ENCODE measurements at regions not wholly inside any gene's neighbourhood (a gene's known extent, or its start where the extent isn't known, plus 50 kb on each side); places are given as distances from the start of the nearest gene placed in this dataset.

DNA sequence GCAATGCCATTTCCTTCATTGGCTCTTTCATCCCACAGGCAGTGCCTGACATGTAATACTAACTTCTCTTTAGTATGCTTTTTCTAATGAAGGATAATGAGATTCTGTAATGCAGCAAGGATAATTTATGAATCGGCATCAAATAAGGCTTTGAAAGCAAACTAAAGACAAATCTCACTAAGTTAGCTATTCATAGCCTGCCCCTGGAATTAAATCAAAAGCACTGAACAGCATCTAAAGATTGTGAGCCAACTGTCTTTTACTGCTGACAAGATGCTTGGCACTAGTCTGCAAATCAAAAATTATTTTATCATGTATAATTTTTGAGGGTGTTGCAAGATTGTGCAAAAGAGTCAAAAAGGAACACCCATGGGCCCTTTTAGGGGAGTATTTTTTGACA lies 265.0 kb downstream of the CASP12 start:
- no peak overlapping the region for H3K4me3 ChIP-seq (ENCODE audit: control insufficient read depth in 2 of 3, extremely low read depth in 1 of 3, insufficient read depth in 2 of 3, low read depth in 1 of 3, low read length in 3 of 3)
- TF ChIP-seq, protein P1, sequence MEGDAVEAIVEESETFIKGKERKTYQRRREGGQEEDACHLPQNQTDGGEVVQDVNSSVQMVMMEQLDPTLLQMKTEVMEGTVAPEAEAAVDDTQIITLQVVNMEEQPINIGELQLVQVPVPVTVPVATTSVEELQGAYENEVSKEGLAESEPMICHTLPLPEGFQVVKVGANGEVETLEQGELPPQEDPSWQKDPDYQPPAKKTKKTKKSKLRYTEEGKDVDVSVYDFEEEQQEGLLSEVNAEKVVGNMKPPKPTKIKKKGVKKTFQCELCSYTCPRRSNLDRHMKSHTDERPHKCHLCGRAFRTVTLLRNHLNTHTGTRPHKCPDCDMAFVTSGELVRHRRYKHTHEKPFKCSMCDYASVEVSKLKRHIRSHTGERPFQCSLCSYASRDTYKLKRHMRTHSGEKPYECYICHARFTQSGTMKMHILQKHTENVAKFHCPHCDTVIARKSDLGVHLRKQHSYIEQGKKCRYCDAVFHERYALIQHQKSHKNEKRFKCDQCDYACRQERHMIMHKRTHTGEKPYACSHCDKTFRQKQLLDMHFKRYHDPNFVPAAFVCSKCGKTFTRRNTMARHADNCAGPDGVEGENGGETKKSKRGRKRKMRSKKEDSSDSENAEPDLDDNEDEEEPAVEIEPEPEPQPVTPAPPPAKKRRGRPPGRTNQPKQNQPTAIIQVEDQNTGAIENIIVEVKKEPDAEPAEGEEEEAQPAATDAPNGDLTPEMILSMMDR (optimal IDR thresholded peaks at IDR 0.05 in 1 of 3, IDR thresholded peaks at IDR 0.05 in 1 of 3, conservative IDR thresholded peaks at IDR 0.05 in 1 of 3; ENCODE audit: extremely low read depth in 1 of 3, insufficient read depth in 2 of 3, low read length in 3 of 3) = no peak
- no peak for TF ChIP-seq EZH2 (IDR thresholded peaks at IDR 0.05; ENCODE audit: low read length)
- H3K36me3 ChIP-seq (ENCODE audit: control insufficient read depth in 2 of 2, extremely low read depth in 1 of 2, insufficient read depth in 2 of 2, low read length in 2 of 2) = no peaks in the 10 kb centered on the region
- no peaks in the 10 kb centered on the region for H3K27me3 ChIP-seq (ENCODE audit: control insufficient read depth, extremely low read depth, insufficient read depth, low read length)
- no peaks in the 10 kb centered on the region for H3K9me1 ChIP-seq (ENCODE audit: control insufficient read depth, extremely low read depth, insufficient read depth, low read length)
- H4K20me1 ChIP-seq (ENCODE audit: control insufficient read depth, extremely low read depth, insufficient read depth, low read length) = no peaks in the 10 kb centered on the region
- H3K9me3 ChIP-seq (ENCODE audit: control insufficient read depth, low read depth, low read length) = no peaks in the 10 kb centered on the region
- dilution Hi-C loops (cut with MboI; ENCODE audit: extremely low pct_ligation_motif_present, low sequenced_read_pairs) = no loop called here
- H3K4me1 ChIP-seq (ENCODE audit: control insufficient read depth, extremely low read depth, insufficient read depth, low read length) = no peaks in the 10 kb centered on the region
- H3K4me2 ChIP-seq (ENCODE audit: control insufficient read depth, extremely low read depth, insufficient read depth, low read depth, low read length) = no peak overlapping the region
- no peak for FAIRE-seq
- H3K9ac ChIP-seq (ENCODE audit: control insufficient read depth, extremely low read depth, insufficient read depth, low read length) = no peak overlapping the region
- no peak overlapping the region for H3K27ac ChIP-seq (ENCODE audit: control insufficient read depth, insufficient read depth, low read length)
- no peak for DNase-seq (ENCODE audit: low read depth, low spot score)
- H3K79me2 ChIP-seq (ENCODE audit: control insufficient read depth, insufficient read depth, low read length) = no peaks in the 10 kb centered on the region
- no peak overlapping the region for H2AFZ ChIP-seq (ENCODE audit: control insufficient read depth, low read length)

DNA sequence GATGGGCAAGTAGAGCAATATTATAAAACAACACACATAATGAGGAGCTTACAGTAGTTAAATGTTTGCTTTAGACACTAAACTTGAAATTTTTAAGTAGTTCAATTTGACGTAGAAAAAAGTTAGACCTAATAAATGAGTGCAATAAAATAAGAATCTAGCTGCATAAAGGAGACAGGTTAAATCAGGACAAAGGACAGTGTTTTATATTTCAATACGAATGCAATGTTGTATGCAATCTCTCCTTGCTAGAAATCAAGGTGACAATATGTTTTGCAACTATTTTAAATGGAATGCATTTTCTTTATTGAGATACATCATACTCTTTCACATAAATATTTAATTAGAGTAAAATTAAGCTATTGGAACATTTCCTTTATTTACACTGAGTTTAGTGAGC lies 267.9 kb downstream of the CASP12 start:
- no peak overlapping the region for H3K27ac ChIP-seq (ENCODE audit: control insufficient read depth, insufficient read depth, low read length)
- dilution Hi-C loops (cut with MboI; ENCODE audit: extremely low pct_ligation_motif_present, low sequenced_read_pairs) = no loop called here
- no peak for DNase-seq (ENCODE audit: low read depth, low spot score)
- no peak for TF ChIP-seq EZH2 (IDR thresholded peaks at IDR 0.05; ENCODE audit: low read length)
- TF ChIP-seq, protein P1 (optimal IDR thresholded peaks at IDR 0.05 in 1 of 3, IDR thresholded peaks at IDR 0.05 in 1 of 3, conservative IDR thresholded peaks at IDR 0.05 in 1 of 3; ENCODE audit: extremely low read depth in 1 of 3, insufficient read depth in 2 of 3, low read length in 3 of 3) = no peak
- no peaks in the 10 kb centered on the region for H3K9me3 ChIP-seq (ENCODE audit: control insufficient read depth, low read depth, low read length)
- H3K9ac ChIP-seq (ENCODE audit: control insufficient read depth, extremely low read depth, insufficient read depth, low read length) = no peak overlapping the region
- H3K36me3 ChIP-seq (ENCODE audit: control insufficient read depth in 2 of 2, extremely low read depth in 1 of 2, insufficient read depth in 2 of 2, low read length in 2 of 2) = no peaks in the 10 kb centered on the region
- H4K20me1 ChIP-seq (ENCODE audit: control insufficient read depth, extremely low read depth, insufficient read depth, low read length) = no peaks in the 10 kb centered on the region
- no peaks in the 10 kb centered on the region for H3K79me2 ChIP-seq (ENCODE audit: control insufficient read depth, insufficient read depth, low read length)
- no peaks in the 10 kb centered on the region for H3K4me1 ChIP-seq (ENCODE audit: control insufficient read depth, extremely low read depth, insufficient read depth, low read length)
- FAIRE-seq = no peak
- H3K4me3 ChIP-seq (ENCODE audit: control insufficient read depth in 2 of 3, extremely low read depth in 1 of 3, insufficient read depth in 2 of 3, low read depth in 1 of 3, low read length in 3 of 3) = no peak overlapping the region
- no peaks in the 10 kb centered on the region for H3K9me1 ChIP-seq (ENCODE audit: control insufficient read depth, extremely low read depth, insufficient read depth, low read length)
- H3K4me2 ChIP-seq (ENCODE audit: control insufficient read depth, extremely low read depth, insufficient read depth, low read depth, low read length) = no peak overlapping the region
- H3K27me3 ChIP-seq (ENCODE audit: control insufficient read depth, extremely low read depth, insufficient read depth, low read length) = no peaks in the 10 kb centered on the region
- no peak overlapping the region for H2AFZ ChIP-seq (ENCODE audit: control insufficient read depth, low read length)
